ENCODE measurements at regions not wholly inside any gene's neighbourhood (a gene's known extent, or its start where the extent isn't known, plus 50 kb on each side); places are given as distances from the start of the nearest gene placed in this dataset.
"Not testable (repeated sequence)": the region's sequence is repeated elsewhere in the genome, so short reads cannot be mapped to it uniquely, and the experiment has no call there.

DNA sequence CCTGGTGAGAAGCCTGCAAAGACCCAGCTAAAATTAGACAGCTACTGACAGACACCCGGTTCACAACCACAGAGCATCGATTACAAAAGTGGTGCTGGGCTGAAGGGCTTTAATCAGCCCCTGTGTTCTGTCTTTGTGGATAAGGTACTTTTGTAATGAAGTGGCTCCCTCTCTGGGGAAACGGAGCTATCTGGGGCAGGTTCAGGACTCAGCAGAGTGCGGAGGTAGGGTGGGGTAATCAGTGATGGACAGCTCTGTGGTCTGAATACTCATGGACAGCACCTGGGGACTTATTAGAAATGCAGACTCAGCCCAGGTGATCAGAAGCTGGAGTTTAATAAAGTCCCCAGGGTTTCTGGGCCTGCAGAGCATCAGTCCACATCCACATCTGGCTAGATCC is 152.0 kb downstream of the MATN1 start:
- DNase-seq (ENCODE audit: low read depth, low spot score) = no peak

GRCh38 chr1:30569384-30569783 is 154.0 kb downstream of the MATN1 start:
- no peak for DNase-seq (ENCODE audit: low read depth, low spot score)

- DNase-seq (ENCODE audit: low read depth, low spot score) = no peak
Measured at GRCh38 chr1:30562559-30562958, 160.8 kb downstream of the MATN1 start.

DNA sequence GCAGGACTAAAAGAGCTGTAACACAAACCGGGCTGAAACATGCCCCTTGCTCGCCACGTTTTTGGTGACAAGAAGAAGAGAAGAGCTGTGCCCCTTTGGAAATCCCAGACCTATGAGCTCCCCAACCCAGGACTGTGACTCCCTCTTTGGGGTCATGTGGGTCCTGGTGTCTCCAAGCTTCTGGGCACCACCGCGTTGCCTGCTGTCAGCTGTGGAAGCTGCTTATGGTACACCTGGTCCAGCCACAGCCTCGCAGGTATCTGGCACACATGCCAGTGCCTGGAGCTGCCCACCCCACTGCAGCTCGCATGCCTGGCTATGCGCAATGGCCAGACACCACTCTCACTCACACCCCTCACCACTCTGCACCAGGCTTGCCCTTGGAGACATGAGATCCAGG is 171.8 kb downstream of the MATN1 start:
- no peak for DNase-seq (ENCODE audit: low read depth, low spot score)

DNA sequence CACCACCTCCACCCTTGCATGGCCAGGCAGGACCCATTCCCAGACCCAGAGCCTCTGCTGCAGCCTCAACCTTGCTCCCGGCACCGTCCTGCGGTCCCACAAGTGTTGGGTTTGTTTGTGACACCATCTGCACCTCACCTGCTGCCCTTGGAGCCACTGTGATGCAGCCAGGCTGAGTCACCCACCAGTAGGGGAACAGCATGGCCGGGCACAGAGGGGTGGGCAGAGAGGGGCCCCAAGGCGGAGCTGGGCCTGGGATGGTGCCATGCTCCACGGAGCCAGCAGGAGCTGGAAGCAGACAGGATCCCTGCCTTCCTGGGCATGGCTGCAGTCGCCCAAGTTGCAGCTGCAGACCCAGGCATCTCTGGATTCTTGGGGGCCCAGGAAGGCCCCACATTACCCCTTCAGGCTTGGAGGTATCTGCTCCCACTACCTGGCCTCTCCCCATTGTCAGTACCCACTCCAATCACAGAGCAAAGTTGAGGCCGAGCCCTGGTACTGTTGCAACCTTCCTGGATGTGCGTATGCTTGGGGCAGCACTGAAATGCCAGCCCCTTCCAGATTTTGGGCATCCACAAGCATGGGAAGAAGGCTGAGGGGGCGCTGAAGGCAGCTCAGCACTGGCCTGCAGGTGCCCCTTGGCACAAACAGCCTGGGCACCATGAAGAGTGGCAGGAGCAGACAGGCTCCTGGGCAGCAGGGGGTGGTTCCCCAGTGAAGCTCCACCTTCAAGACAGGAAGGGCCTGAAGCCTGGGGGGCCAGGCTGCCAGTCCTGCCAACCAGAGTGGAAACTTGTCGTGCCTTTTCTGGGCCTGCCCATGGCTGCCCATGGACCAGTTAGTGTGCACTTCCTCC is 172.8 kb downstream of the MATN1 start:
- DNase-seq (ENCODE audit: low read depth, low spot score) = no peak

DNA sequence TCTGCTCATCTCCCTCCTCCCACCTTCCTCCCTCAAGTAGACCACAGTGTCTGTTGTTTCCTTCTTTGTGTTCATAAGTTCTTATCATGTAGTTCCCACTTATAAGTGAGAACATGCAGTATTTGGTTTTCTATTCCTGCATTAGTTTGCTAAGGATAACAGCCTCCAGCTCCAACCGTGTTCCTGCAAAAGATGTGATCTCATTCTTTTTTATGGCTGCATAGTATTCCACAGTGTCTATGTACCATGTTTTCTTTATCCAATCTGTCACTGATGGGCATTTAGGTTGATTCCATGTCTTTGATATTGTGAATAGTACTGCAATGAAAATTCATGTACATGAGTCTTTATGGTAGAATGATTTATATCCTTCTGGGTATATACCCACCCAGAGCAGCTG is 173.5 kb downstream of the MATN1 start:
- DNase-seq (ENCODE audit: low read depth, low spot score) = not testable (repeated sequence)

- DNase-seq (ENCODE audit: low read depth, low spot score) = no peak
Measured at GRCh38 chr1:30548294-30548693, 175.1 kb downstream of the MATN1 start.

DNA sequence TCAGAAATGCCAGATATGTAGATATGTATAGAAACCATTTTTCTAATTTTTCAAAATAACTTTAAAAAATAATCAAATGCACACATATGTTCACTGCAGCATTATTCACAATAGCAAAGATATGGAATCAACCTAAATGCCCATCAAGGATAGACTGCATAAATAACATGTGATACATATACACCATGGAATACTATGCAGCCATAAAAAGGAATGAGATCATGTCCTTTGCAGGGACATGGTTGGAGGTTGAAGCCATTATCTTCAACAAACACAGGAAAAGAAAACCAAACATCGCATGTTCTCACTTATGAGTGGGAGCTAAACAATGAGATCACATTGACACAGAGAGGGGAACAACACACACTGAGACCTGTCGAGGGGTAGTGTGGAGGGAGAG is 176.1 kb downstream of the MATN1 start:
- DNase-seq (ENCODE audit: low read depth, low spot score) = not testable (repeated sequence)

- no peak for DNase-seq (ENCODE audit: low read depth, low spot score)
Measured at GRCh38 chr1:30545365-30545764, 178.0 kb downstream of the MATN1 start.

- no peak for DNase-seq (ENCODE audit: low read depth, low spot score)
Measured at GRCh38 chr1:30541721-30542485, 181.5 kb downstream of the MATN1 start.

GRCh38 chr1:30540611-30541192 is 182.7 kb downstream of the MATN1 start:
- DNase-seq (ENCODE audit: low read depth, low spot score) = no peak

- DNase-seq (ENCODE audit: low read depth, low spot score) = no peak
Measured at GRCh38 chr1:30539884-30540283, 183.5 kb downstream of the MATN1 start.

DNA sequence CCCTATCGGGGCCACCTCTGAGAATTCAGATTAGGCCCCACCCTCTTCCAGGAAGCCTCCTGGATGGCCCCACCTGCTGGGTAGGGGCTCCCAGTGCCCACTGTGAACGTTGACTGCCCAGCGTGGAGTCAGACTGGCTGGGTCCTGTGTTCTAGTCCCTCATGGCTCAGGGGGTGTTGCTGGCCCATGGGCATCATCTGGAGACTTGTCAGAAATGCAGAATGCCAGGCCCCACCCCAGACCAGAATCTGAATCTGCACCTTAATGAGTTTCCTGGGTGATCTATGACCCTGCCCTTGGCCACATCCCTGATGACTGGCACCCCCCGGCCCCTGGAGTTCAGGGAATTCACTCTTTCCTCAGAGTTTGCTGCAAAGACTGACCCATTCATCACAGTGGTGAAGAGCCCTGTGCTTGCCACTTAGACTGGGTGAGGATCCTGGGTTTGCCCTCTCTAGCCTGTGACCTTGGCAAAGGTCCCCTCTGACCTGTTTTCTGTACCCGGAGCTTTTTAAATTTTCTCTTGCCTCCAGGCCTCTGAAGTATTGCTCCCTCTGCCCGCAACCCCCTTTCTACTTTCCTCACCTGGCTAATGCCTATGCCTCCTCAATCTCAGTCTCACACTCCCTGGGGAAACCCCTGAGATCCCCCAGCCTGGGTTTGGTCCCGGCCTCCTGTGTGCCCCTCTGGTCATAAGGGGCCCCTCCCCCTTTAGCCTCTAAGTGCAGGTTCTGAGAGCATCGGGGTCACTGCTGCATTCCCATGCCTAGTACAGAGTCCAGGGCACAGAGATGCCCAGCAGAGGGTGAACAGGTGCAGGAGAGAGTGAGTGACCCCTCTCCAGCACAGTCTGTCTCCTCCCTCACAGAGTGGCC is 184.2 kb downstream of the MATN1 start:
- no peak for DNase-seq (ENCODE audit: low read depth, low spot score)

DNA sequence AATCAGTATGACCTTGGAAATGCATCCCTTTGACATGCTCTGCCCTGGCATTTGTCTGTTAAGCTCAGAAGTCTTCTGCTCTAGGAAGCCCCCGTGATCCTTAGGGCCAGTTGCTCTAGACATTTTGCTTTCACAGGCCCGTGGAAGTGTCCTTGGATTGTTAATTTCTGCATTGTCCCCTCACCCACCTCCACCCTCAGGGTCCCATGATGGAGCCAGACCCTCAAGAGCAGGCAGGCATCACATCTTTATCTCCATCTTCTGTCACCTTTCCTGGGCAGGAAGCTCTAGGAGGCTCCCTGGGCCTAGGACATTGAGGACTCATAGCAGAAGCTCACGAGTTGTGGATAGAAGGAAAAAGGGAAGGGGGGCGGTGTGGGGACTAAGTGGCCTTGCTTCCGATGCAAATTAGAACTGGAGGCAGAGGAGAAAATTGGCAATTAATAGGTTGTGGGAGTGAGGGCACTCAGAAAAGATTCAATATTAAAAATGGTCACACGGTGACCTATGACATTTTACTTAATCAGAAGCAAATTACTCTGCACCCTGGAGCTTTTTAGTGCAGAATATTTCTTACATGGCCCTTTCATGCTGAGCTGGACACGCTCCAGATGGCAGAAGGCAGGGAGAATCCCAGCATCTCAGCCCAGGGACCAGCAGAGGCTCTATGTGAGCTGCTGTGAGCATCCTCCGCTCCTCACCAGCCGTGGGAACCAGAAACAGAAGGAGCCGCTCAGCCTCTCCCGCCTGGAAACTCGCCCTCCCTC is 185.0 kb downstream of the MATN1 start:
- DNase-seq (ENCODE audit: low read depth, low spot score) = no peak

GRCh38 chr1:30537279-30537678 is 186.1 kb downstream of the MATN1 start:
- no peak for DNase-seq (ENCODE audit: low read depth, low spot score)

- DNase-seq (ENCODE audit: low read depth, low spot score) = no peak
Measured at GRCh38 chr1:30536530-30536929, 186.9 kb downstream of the MATN1 start.

- no peak for DNase-seq (ENCODE audit: low read depth, low spot score)
Measured at GRCh38 chr1:30535595-30536325, 187.6 kb downstream of the MATN1 start.

GRCh38 chr1:30534551-30534940 is 188.8 kb downstream of the MATN1 start:
- no peak for DNase-seq (ENCODE audit: low read depth, low spot score)

DNA sequence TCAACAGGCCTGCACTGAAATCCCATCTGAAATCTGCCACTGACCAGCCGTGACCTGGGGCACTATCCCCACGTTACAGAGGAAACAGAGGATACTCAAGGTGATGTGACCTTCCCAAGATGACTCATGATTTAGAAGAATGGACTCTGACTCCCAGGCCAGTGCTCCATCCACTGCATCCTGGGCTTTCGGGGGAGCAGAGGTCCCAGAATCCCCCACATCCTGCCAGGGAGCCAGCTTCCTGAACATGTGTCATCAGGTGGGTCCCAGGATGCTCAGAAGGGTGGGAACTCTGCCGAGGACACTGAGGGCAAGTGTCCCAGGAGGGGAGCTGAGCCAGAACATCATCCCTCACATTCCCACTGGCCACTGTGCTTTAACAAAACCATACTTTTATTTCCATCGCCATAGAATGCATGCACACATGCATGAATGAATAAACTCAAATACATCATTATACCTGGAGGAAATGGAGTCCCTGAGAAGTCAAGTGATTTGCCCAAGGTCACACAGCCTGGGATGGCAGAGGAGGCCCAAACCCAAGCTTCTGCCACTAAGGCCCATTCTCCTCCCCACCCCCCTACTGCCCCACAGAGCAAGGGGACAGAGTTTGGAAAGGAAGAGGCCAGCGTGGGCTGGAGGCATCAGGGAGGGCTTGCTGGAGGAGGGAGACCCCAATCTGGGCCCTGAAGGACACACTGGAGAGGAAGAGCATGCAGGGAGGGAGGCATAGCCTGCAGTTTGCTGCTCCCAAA is 189.4 kb downstream of the MATN1 start:
- DNase-seq (ENCODE audit: low read depth, low spot score) = no peak
